ENCODE measurements at regions not wholly inside any gene's neighbourhood (a gene's known extent, or its start where the extent isn't known, plus 50 kb on each side); places are given as distances from the start of the nearest gene placed in this dataset.

GRCh38 chr3:3745693-3746092, 53.5 kb upstream of the LRRN1 start:
- intact Hi-C loops (cut with DNase I): no loop called here
- 40 to 57% methylated on average over 1 of the region's 1 CpG for WGBS, 2 donors
- TF ChIP-seq EP300 (IDR thresholded peaks at IDR 0.05): no peak
- TF ChIP-seq POLR2A (IDR thresholded peaks at IDR 0.05): no peak
- TF ChIP-seq CTCF (IDR thresholded peaks at IDR 0.05): no peak
- no peak for TF ChIP-seq POLR2AphosphoS5 (IDR thresholded peaks at IDR 0.05)

GRCh38 chr3:3744826-3745225, 54.4 kb upstream of the LRRN1 start:
- no peak overlapping the region for H3K27ac ChIP-seq
- no peaks in the 10 kb centered on the region for H3K36me3 ChIP-seq
- no peak for DNase-seq
- H3K4me1 ChIP-seq: no peaks in the 10 kb centered on the region
- no peak overlapping the region for H3K4me3 ChIP-seq
- H3K9me3 ChIP-seq: no peaks in the 10 kb centered on the region
- WGBS, 2 donors: 84 to 92% methylated on average over 6 of the region's 6 CpGs
- no peaks in the 10 kb centered on the region for H3K27me3 ChIP-seq
- no peak for TF ChIP-seq EP300 (IDR thresholded peaks at IDR 0.05)
- no peak for TF ChIP-seq POLR2A (IDR thresholded peaks at IDR 0.05)
- TF ChIP-seq CTCF (IDR thresholded peaks at IDR 0.05): no peak
- TF ChIP-seq POLR2AphosphoS5 (IDR thresholded peaks at IDR 0.05): no peak
- intact Hi-C loops (cut with DNase I): no loop called here

More at GRCh38 chr3:3745693-3746092, 53.5 kb upstream of the LRRN1 start:
- no peaks in the 10 kb centered on the region for H3K9me3 ChIP-seq
- H3K4me1 ChIP-seq: no peaks in the 10 kb centered on the region
- H3K36me3 ChIP-seq: no peaks in the 10 kb centered on the region
- no peaks in the 10 kb centered on the region for H3K27me3 ChIP-seq
- H3K4me3 ChIP-seq: no peak overlapping the region
- H3K27ac ChIP-seq: no peak overlapping the region
- DNase-seq: no peak

- H3K27ac ChIP-seq: no peak overlapping the region
- H3K9me3 ChIP-seq: no peaks in the 10 kb centered on the region
- H3K4me3 ChIP-seq: no peak overlapping the region
- WGBS, 2 donors: 85 to 90% methylated on average over 3 of the region's 3 CpGs
- H3K27me3 ChIP-seq: no peaks in the 10 kb centered on the region
- no peaks in the 10 kb centered on the region for H3K4me1 ChIP-seq
- no peaks in the 10 kb centered on the region for H3K36me3 ChIP-seq
- TF ChIP-seq POLR2AphosphoS5 (IDR thresholded peaks at IDR 0.05) (no peak), CTCF (IDR thresholded peaks at IDR 0.05) (no peak)
- no peak for DNase-seq
- intact Hi-C loops (cut with DNase I): no loop called here
Observed at GRCh38 chr3:3743754-3744153, 55.5 kb upstream of the LRRN1 start.

- WGBS, 2 donors: 86 to 87% methylated on average over 4 of the region's 4 CpGs
- no peaks in the 10 kb centered on the region for H3K9me3 ChIP-seq
- H3K4me3 ChIP-seq: no peak overlapping the region
- TF ChIP-seq POLR2A (IDR thresholded peaks at IDR 0.05) (no peak), POLR2AphosphoS5 (IDR thresholded peaks at IDR 0.05) (no peak), EP300 (IDR thresholded peaks at IDR 0.05) (no peak), CTCF (IDR thresholded peaks at IDR 0.05) (no peak)
- no peaks in the 10 kb centered on the region for H3K36me3 ChIP-seq
- no peaks in the 10 kb centered on the region for H3K27me3 ChIP-seq
- intact Hi-C loops (cut with DNase I): no loop called here
- no peak for DNase-seq
- H3K27ac ChIP-seq: no peak overlapping the region
- H3K4me1 ChIP-seq: no peaks in the 10 kb centered on the region
Observed at GRCh38 chr3:3740061-3740460, 59.2 kb upstream of the LRRN1 start.

GRCh38 chr3:3739330-3740060, 59.7 kb upstream of the LRRN1 start:
- 80 to 87% methylated on average over 9 of the region's 9 CpGs for WGBS, 2 donors
- H3K9me3 ChIP-seq: no peaks in the 10 kb centered on the region
- TF ChIP-seq CTCF (IDR thresholded peaks at IDR 0.05) (no peak), POLR2AphosphoS5 (IDR thresholded peaks at IDR 0.05) (no peak), POLR2A (IDR thresholded peaks at IDR 0.05) (no peak), EP300 (IDR thresholded peaks at IDR 0.05) (no peak)
- H3K27me3 ChIP-seq: no peaks in the 10 kb centered on the region
- H3K36me3 ChIP-seq: no peaks in the 10 kb centered on the region
- no peak for DNase-seq
- no peaks in the 10 kb centered on the region for H3K4me1 ChIP-seq
- H3K4me3 ChIP-seq: no peak overlapping the region
- intact Hi-C loops (cut with DNase I): no loop called here
- no peak overlapping the region for H3K27ac ChIP-seq
